ENCODE measurements at regions not wholly inside any gene's neighbourhood (a gene's known extent, or its start where the extent isn't known, plus 50 kb on each side); places are given as distances from the start of the nearest gene placed in this dataset.

- TF ChIP-seq POLR2AphosphoS5 (IDR thresholded peaks at IDR 0.05; ENCODE audit: low read depth, low read length) (no peak), TAF1 (IDR thresholded peaks at IDR 0.05; ENCODE audit: borderline replicate concordance, insufficient read depth, low read length) (no peak), REST (IDR thresholded peaks at IDR 0.05; ENCODE audit: insufficient read depth in 1 of 2, low read depth in 2 of 2, low read length in 2 of 2) (no peak), SIN3A (IDR thresholded peaks at IDR 0.05; ENCODE audit: borderline replicate concordance, insufficient read depth, low read length) (no peak)
These were observed 168.6 kb upstream of the IRX3 start for GRCh38 chr16:54455030-54455725.
